ENCODE measurements at regions not wholly inside any gene's neighbourhood (a gene's known extent, or its start where the extent isn't known, plus 50 kb on each side); places are given as distances from the start of the nearest gene placed in this dataset.

- no peak for DNase-seq
- Histone ChIP-seq H3K9me3 (ENCODE audit: insufficient read depth, low read depth) (peaks cover 4% of the 10 kb centered on the region; the same call in 1 of the 2 replicates), H3K27me3 (ENCODE audit: insufficient read depth, low read depth) (no peaks in the 10 kb centered on the region), H3K4me2 (no peak overlapping the region), H3K9me2 (ENCODE audit: insufficient read depth) (no peaks in the 10 kb centered on the region), H4K20me1 (ENCODE audit: insufficient read depth) (no peaks in the 10 kb centered on the region), H3K27ac (no peak overlapping the region), H2AFZ (no peak overlapping the region), H3K79me2 (ENCODE audit: low read depth) (no peaks in the 10 kb centered on the region), H3K36me3 (ENCODE audit: low read depth) (no peaks in the 10 kb centered on the region), H3K4me1 (replicated peaks; ENCODE audit: insufficient read depth) (peaks cover 12% of the 10 kb centered on the region), H3K4me3 (no peak overlapping the region), H3F3A (ENCODE audit: insufficient read depth, low read depth) (peaks cover 9% of the 10 kb centered on the region; the same call in 1 of the 2 replicates)
- BruUV-seq (replicated peaks): no TSS peak
- ChIA-PET CTCF (no interaction called here), POLR2A (ENCODE audit: unreplicated experiment) (no interaction called here)
- TF ChIP-seq EZH2 (IDR thresholded peaks at IDR 0.05; ENCODE audit: low read depth): no peak
- no peak for TF ChIP-seq CTCF (conservative IDR thresholded peaks at IDR 0.05)
- intact Hi-C loops (cut with micrococcal nuclease; ENCODE audit: unreplicated experiment): no loop called here
Measured at GRCh38 chr3:154976072-154976983, 103.8 kb upstream of the MME start.

GRCh38 chr3:154973851-154974250 lies 106.3 kb upstream of the MME start:
- Histone ChIP-seq H3K9me3 (ENCODE audit: insufficient read depth, low read depth) (peaks cover 11% of the 10 kb centered on the region; the same call in 1 of the 2 replicates), H4K20me1 (ENCODE audit: insufficient read depth) (no peaks in the 10 kb centered on the region), H3K9me2 (ENCODE audit: insufficient read depth) (no peaks in the 10 kb centered on the region), H3F3A (ENCODE audit: insufficient read depth, low read depth) (peaks cover 13% of the 10 kb centered on the region; the same call in 1 of the 2 replicates), H3K4me1 (replicated peaks; ENCODE audit: insufficient read depth) (peaks cover 21% of the 10 kb centered on the region), H2AFZ (no peak overlapping the region; the same call in 1 of the 2 replicates), H3K36me3 (ENCODE audit: low read depth) (no peaks in the 10 kb centered on the region), H3K27me3 (ENCODE audit: insufficient read depth, low read depth) (no peaks in the 10 kb centered on the region), H3K27ac (no peak overlapping the region), H3K79me2 (ENCODE audit: low read depth) (no peaks in the 10 kb centered on the region), H3K4me3 (no peak overlapping the region), H3K4me2 (no peak overlapping the region)
- intact Hi-C loops (cut with micrococcal nuclease; ENCODE audit: unreplicated experiment): loop anchor here (2.0 kb wide), 1 partner anchor 297 kb away; no protein-coding TSS in a partner anchor
- TF ChIP-seq EZH2 (IDR thresholded peaks at IDR 0.05; ENCODE audit: low read depth) (no peak), CTCF (conservative IDR thresholded peaks at IDR 0.05) (no peak)
- CTCF ChIA-PET: no interaction called here
- POLR2A ChIA-PET (ENCODE audit: unreplicated experiment): no interaction called here
- no peak for DNase-seq
- no TSS peak for BruUV-seq (replicated peaks)

- H3K4me1 ChIP-seq (replicated peaks; ENCODE audit: insufficient read depth): peaks cover 21% of the 10 kb centered on the region
- no peaks in the 10 kb centered on the region for H3K27me3 ChIP-seq (ENCODE audit: insufficient read depth, low read depth)
- no peak for TF ChIP-seq EZH2 (IDR thresholded peaks at IDR 0.05; ENCODE audit: low read depth)
- no peak for TF ChIP-seq CTCF (conservative IDR thresholded peaks at IDR 0.05)
- no peak overlapping the region for H3K27ac ChIP-seq
- BruUV-seq (replicated peaks): no TSS peak
- H3K36me3 ChIP-seq (ENCODE audit: low read depth): no peaks in the 10 kb centered on the region
- H3F3A ChIP-seq (ENCODE audit: insufficient read depth, low read depth): peaks cover 13% of the 10 kb centered on the region; the same call in 1 of the 2 replicates
- H2AFZ ChIP-seq: no peak overlapping the region
- H3K4me2 ChIP-seq: no peak overlapping the region
- ChIA-PET CTCF (no interaction called here), POLR2A (ENCODE audit: unreplicated experiment) (no interaction called here)
- H4K20me1 ChIP-seq (ENCODE audit: insufficient read depth): no peaks in the 10 kb centered on the region; the same call in 1 of the 2 replicates
- no peak for DNase-seq
- no peaks in the 10 kb centered on the region for H3K79me2 ChIP-seq (ENCODE audit: low read depth)
- H3K9me3 ChIP-seq (ENCODE audit: insufficient read depth, low read depth): peaks cover 11% of the 10 kb centered on the region; the same call in 1 of the 2 replicates
- no peak overlapping the region for H3K4me3 ChIP-seq
- intact Hi-C loops (cut with micrococcal nuclease; ENCODE audit: unreplicated experiment): loop anchor here (2.0 kb wide), 1 partner anchor 298 kb away; no protein-coding TSS in a partner anchor
- H3K9me2 ChIP-seq (ENCODE audit: insufficient read depth): no peaks in the 10 kb centered on the region
Measured at GRCh38 chr3:154972951-154973350, 107.2 kb upstream of the MME start.

Data from PC-9 (cell line).